ENCODE measurements at regions not wholly inside any gene's neighbourhood (a gene's known extent, or its start where the extent isn't known, plus 50 kb on each side); places are given as distances from the start of the nearest gene placed in this dataset.

- H3K27ac Mint-ChIP-seq: no peak overlapping the region
- no peaks in the 10 kb centered on the region for H3K36me3 Mint-ChIP-seq
- peaks cover 6% of the 10 kb centered on the region for H3K9me3 Mint-ChIP-seq
These were observed 382.6 kb downstream of the CDH2 start for GRCh38 chr18:27794181-27794926.

GRCh38 chr18:27793013-27793785 is 383.7 kb downstream of the CDH2 start:
- no peak for DNase-seq
- Mint-ChIP-seq H3K36me3 (no peaks in the 10 kb centered on the region), H3K4me1 (no peaks in the 10 kb centered on the region), H3K27ac (no peak overlapping the region), H3K4me3 (no peak overlapping the region), H3K9me3 (peaks cover 6% of the 10 kb centered on the region), H3K27me3 (no peaks in the 10 kb centered on the region)

More at GRCh38 chr18:27794181-27794926, 382.6 kb downstream of the CDH2 start:
- no peak for DNase-seq
- H3K4me3 Mint-ChIP-seq: no peak overlapping the region
- no peaks in the 10 kb centered on the region for H3K27me3 Mint-ChIP-seq
- no peaks in the 10 kb centered on the region for H3K4me1 Mint-ChIP-seq

GRCh38 chr18:27789406-27789805 is 387.5 kb downstream of the CDH2 start:
- Mint-ChIP-seq H3K9me3 (no peaks in the 10 kb centered on the region), H3K27ac (no peak overlapping the region), H3K36me3 (no peaks in the 10 kb centered on the region), H3K27me3 (no peaks in the 10 kb centered on the region), H3K4me3 (no peak overlapping the region), H3K4me1 (no peaks in the 10 kb centered on the region)
- no peak for DNase-seq

- no peak for DNase-seq
- Mint-ChIP-seq H3K4me1 (no peaks in the 10 kb centered on the region), H3K4me3 (no peak overlapping the region), H3K27me3 (no peaks in the 10 kb centered on the region), H3K36me3 (no peaks in the 10 kb centered on the region), H3K27ac (no peak overlapping the region), H3K9me3 (no peaks in the 10 kb centered on the region)
These were observed 389.4 kb downstream of the CDH2 start for GRCh38 chr18:27787547-27787946.

GRCh38 chr18:27785815-27786471 is 391.0 kb downstream of the CDH2 start:
- no peak overlapping the region for H3K4me3 Mint-ChIP-seq
- no peak overlapping the region for H3K27ac Mint-ChIP-seq
- H3K4me1 Mint-ChIP-seq: no peaks in the 10 kb centered on the region
- no peaks in the 10 kb centered on the region for H3K36me3 Mint-ChIP-seq
- no peaks in the 10 kb centered on the region for H3K27me3 Mint-ChIP-seq
- H3K9me3 Mint-ChIP-seq: no peaks in the 10 kb centered on the region
- no peak for DNase-seq

GRCh38 chr18:27780061-27780745 is 396.7 kb downstream of the CDH2 start:
- Mint-ChIP-seq H3K4me3 (no peak overlapping the region), H3K9me3 (peaks cover 3% of the 10 kb centered on the region), H3K27me3 (no peaks in the 10 kb centered on the region), H3K36me3 (no peaks in the 10 kb centered on the region), H3K27ac (no peak overlapping the region), H3K4me1 (no peaks in the 10 kb centered on the region)
- DNase-seq: no peak

GRCh38 chr18:27778925-27779324 is 398.0 kb downstream of the CDH2 start:
- peaks cover 3% of the 10 kb centered on the region for H3K9me3 Mint-ChIP-seq
- DNase-seq: no peak
- H3K27me3 Mint-ChIP-seq: no peaks in the 10 kb centered on the region
- no peak overlapping the region for H3K27ac Mint-ChIP-seq
- no peaks in the 10 kb centered on the region for H3K4me1 Mint-ChIP-seq
- H3K4me3 Mint-ChIP-seq: no peak overlapping the region
- H3K36me3 Mint-ChIP-seq: no peaks in the 10 kb centered on the region

GRCh38 chr18:27778441-27778840 is 398.5 kb downstream of the CDH2 start:
- Mint-ChIP-seq H3K27me3 (no peaks in the 10 kb centered on the region), H3K4me1 (no peaks in the 10 kb centered on the region), H3K36me3 (no peaks in the 10 kb centered on the region), H3K27ac (no peak overlapping the region), H3K4me3 (no peak overlapping the region), H3K9me3 (peaks cover 3% of the 10 kb centered on the region)
- DNase-seq: no peak

GRCh38 chr18:27772081-27772480 is 404.8 kb downstream of the CDH2 start:
- H3K9me3 Mint-ChIP-seq: peaks cover 4% of the 10 kb centered on the region
- no peaks in the 10 kb centered on the region for H3K4me1 Mint-ChIP-seq
- no peak overlapping the region for H3K27ac Mint-ChIP-seq
- H3K36me3 Mint-ChIP-seq: no peaks in the 10 kb centered on the region
- no peaks in the 10 kb centered on the region for H3K27me3 Mint-ChIP-seq
- H3K4me3 Mint-ChIP-seq: no peak overlapping the region
- DNase-seq: no peak

GRCh38 chr18:27771571-27771970 is 405.4 kb downstream of the CDH2 start:
- Mint-ChIP-seq H3K36me3 (no peaks in the 10 kb centered on the region), H3K27ac (no peak overlapping the region), H3K4me1 (no peaks in the 10 kb centered on the region), H3K9me3 (peaks cover 5% of the 10 kb centered on the region), H3K27me3 (no peaks in the 10 kb centered on the region), H3K4me3 (no peak overlapping the region)
- DNase-seq: no peak

- no peak for DNase-seq
- Mint-ChIP-seq H3K9me3 (peaks cover 5% of the 10 kb centered on the region), H3K4me3 (no peak overlapping the region), H3K4me1 (no peaks in the 10 kb centered on the region), H3K27me3 (no peaks in the 10 kb centered on the region), H3K36me3 (no peaks in the 10 kb centered on the region), H3K27ac (no peak overlapping the region)
These were observed 407.8 kb downstream of the CDH2 start for GRCh38 chr18:27769152-27769551.

GRCh38 chr18:27763936-27764335 is 413.0 kb downstream of the CDH2 start:
- Mint-ChIP-seq H3K27me3 (no peaks in the 10 kb centered on the region), H3K4me1 (no peaks in the 10 kb centered on the region), H3K36me3 (no peaks in the 10 kb centered on the region), H3K4me3 (no peak overlapping the region), H3K9me3 (peaks cover 5% of the 10 kb centered on the region), H3K27ac (no peak overlapping the region)
- DNase-seq: no peak

- Mint-ChIP-seq H3K4me1 (no peaks in the 10 kb centered on the region), H3K4me3 (no peak overlapping the region), H3K27me3 (no peaks in the 10 kb centered on the region), H3K36me3 (no peaks in the 10 kb centered on the region), H3K27ac (no peak overlapping the region), H3K9me3 (peaks cover 5% of the 10 kb centered on the region)
- no peak for DNase-seq
These were observed 413.6 kb downstream of the CDH2 start for GRCh38 chr18:27763341-27763740.

- Mint-ChIP-seq H3K27me3 (no peaks in the 10 kb centered on the region), H3K4me1 (no peaks in the 10 kb centered on the region), H3K9me3 (peaks cover 2% of the 10 kb centered on the region), H3K27ac (no peak overlapping the region), H3K4me3 (no peak overlapping the region), H3K36me3 (no peaks in the 10 kb centered on the region)
- DNase-seq: no peak
These were observed 414.9 kb downstream of the CDH2 start for GRCh38 chr18:27762054-27762453.

GRCh38 chr18:27752944-27753343 is 424.0 kb downstream of the CDH2 start:
- Mint-ChIP-seq H3K36me3 (no peaks in the 10 kb centered on the region), H3K4me1 (no peaks in the 10 kb centered on the region)
- DNase-seq: no peak

More at GRCh38 chr18:27752944-27753343, 424.0 kb downstream of the CDH2 start:
- Mint-ChIP-seq H3K27ac (no peak overlapping the region), H3K4me3 (no peak overlapping the region), H3K27me3 (no peaks in the 10 kb centered on the region), H3K9me3 (peaks cover 6% of the 10 kb centered on the region)

Measured in activated naive CD8-positive, alpha-beta T cell treated with anti-CD3 and anti-CD28 coated beads for 36 hours (primary cell).